ENCODE measurements at regions not wholly inside any gene's neighbourhood (a gene's known extent, or its start where the extent isn't known, plus 50 kb on each side); places are given as distances from the start of the nearest gene placed in this dataset.

DNA sequence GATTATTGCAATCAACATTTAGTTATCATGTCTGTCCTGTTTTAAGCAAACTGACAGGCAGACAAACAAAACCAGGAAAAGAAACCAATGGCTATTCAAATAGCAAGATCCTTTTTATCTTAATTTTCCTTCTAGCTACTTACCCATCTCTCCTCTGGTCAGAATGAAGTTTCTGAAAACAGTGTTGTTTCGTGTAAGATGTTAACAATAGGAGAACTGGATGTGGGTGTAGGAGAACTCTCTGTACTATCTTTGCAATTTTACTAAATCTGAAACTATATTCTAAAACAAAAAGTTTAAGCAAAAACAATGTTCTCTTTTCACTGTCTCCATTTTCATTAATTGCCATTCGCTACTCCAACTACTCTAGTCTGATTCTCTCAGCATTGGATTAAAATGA, 726.4 kb downstream of the ZNF385D start:
- TF ChIP-seq EP300 (IDR thresholded peaks at IDR 0.05; ENCODE audit: borderline replicate concordance in 1 of 2, low read depth in 2 of 2, low read length in 2 of 2) = no peak
- TF ChIP-seq, protein P1, sequence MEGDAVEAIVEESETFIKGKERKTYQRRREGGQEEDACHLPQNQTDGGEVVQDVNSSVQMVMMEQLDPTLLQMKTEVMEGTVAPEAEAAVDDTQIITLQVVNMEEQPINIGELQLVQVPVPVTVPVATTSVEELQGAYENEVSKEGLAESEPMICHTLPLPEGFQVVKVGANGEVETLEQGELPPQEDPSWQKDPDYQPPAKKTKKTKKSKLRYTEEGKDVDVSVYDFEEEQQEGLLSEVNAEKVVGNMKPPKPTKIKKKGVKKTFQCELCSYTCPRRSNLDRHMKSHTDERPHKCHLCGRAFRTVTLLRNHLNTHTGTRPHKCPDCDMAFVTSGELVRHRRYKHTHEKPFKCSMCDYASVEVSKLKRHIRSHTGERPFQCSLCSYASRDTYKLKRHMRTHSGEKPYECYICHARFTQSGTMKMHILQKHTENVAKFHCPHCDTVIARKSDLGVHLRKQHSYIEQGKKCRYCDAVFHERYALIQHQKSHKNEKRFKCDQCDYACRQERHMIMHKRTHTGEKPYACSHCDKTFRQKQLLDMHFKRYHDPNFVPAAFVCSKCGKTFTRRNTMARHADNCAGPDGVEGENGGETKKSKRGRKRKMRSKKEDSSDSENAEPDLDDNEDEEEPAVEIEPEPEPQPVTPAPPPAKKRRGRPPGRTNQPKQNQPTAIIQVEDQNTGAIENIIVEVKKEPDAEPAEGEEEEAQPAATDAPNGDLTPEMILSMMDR (IDR thresholded peaks at IDR 0.05; ENCODE audit: control extremely low read depth in 1 of 3, insufficient read depth in 1 of 3, low read depth in 1 of 3, low read length in 3 of 3) = no peak
- TF ChIP-seq, protein P2, sequence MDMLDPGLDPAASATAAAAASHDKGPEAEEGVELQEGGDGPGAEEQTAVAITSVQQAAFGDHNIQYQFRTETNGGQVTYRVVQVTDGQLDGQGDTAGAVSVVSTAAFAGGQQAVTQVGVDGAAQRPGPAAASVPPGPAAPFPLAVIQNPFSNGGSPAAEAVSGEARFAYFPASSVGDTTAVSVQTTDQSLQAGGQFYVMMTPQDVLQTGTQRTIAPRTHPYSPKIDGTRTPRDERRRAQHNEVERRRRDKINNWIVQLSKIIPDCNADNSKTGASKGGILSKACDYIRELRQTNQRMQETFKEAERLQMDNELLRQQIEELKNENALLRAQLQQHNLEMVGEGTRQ (IDR thresholded peaks at IDR 0.05; ENCODE audit: low read length) = no peak
- no peak for TF ChIP-seq POLR2AphosphoS5 (IDR thresholded peaks at IDR 0.05; ENCODE audit: low read depth, low read length)
- no peak for TF ChIP-seq SP1 (IDR thresholded peaks at IDR 0.05; ENCODE audit: low read depth, low read length)
- TF ChIP-seq ASH2L (IDR thresholded peaks at IDR 0.05; ENCODE audit: low read length) = no peak
- no peak for TF ChIP-seq POLR2A (IDR thresholded peaks at IDR 0.05; ENCODE audit: control extremely low read depth in 1 of 2, low read depth in 2 of 2, low read length in 2 of 2)
- no peak for TF ChIP-seq EZH2 (IDR thresholded peaks at IDR 0.05; ENCODE audit: low read depth, low read length, severe bottlenecking)
- no peak for TF ChIP-seq MAFK (IDR thresholded peaks at IDR 0.05; ENCODE audit: low read depth, low read length)
